Gastroesophageal sphincter (tissue), 3 donors: ENCODE measurements at regions not wholly inside any gene's neighbourhood (a gene's known extent, or its start where the extent isn't known, plus 50 kb on each side); places are given as distances from the start of the nearest gene placed in this dataset.

ENCODE experiments used
- POLR2A ChIP-seq, 2 donors: fragments of 450-650 bp; IDR thresholded peaks; one replicate each; pipeline ENCODE4 v1.6.1; 2017; ENCODE audit warnings: antibody characterized with exemption in 2 of 2, mild to moderate bottlenecking in 2 of 2, moderate library complexity in 1 of 2
- TF ChIP-seq, protein P1 (sequence below), 4 experiments: fragments of 200-600 bp in 2 of 4; fragments of 450-650 bp in 2 of 4; sonication (generic) in 1 of 4; IDR thresholded peaks; one replicate each; pipeline ENCODE4 v1.5.1; 2017 to 2019; ENCODE audit warnings: antibody characterized with exemption in 4 of 4, mild to moderate bottlenecking in 2 of 4, moderate library complexity in 2 of 4

DNA sequence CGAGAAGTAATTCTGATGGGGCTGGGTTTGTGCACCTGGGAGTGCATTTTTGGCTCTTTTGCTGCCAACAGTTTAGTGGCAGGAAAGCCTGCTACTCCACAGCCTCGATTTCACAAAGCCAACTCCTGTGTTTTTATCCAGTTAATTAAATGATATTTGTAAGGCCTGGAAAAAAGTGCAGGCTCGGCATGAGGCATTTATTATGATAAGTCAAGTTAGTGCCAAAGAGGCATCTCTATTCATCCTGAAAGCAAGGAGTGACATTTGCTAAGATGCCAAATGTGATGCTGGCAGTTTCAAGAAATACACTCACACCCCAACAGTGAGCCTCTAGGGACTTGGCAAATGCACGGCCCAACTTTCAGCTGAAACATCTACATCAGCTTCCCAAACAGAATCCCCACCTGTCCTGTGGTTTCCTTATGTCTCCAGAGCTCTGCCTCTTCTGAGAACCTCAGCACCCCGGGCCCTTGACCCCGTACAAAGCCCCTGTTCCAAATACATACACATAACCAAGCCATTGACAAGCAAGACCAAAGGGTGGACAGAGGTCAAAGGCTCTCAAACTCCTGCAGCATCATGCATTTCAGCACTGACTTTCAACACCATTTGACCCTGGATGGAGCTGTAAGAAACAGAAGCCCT is 955.1 kb upstream of the TMEM132C start:
- no peak for TF ChIP-seq POLR2A (IDR thresholded peaks at IDR 0.05)
- TF ChIP-seq, protein P1, sequence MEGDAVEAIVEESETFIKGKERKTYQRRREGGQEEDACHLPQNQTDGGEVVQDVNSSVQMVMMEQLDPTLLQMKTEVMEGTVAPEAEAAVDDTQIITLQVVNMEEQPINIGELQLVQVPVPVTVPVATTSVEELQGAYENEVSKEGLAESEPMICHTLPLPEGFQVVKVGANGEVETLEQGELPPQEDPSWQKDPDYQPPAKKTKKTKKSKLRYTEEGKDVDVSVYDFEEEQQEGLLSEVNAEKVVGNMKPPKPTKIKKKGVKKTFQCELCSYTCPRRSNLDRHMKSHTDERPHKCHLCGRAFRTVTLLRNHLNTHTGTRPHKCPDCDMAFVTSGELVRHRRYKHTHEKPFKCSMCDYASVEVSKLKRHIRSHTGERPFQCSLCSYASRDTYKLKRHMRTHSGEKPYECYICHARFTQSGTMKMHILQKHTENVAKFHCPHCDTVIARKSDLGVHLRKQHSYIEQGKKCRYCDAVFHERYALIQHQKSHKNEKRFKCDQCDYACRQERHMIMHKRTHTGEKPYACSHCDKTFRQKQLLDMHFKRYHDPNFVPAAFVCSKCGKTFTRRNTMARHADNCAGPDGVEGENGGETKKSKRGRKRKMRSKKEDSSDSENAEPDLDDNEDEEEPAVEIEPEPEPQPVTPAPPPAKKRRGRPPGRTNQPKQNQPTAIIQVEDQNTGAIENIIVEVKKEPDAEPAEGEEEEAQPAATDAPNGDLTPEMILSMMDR (IDR thresholded peaks at IDR 0.05) = no peak
